Adrenal gland (tissue), 5 donors: ENCODE measurements at regions not wholly inside any gene's neighbourhood (a gene's known extent, or its start where the extent isn't known, plus 50 kb on each side); places are given as distances from the start of the nearest gene placed in this dataset.

Experiments used
- CTCF ChIP-seq, 6 experiments: fragments of 450-650 bp in 4 of 6; fragments of 200-600 bp in 2 of 6; sonication (generic) in 1 of 6; IDR thresholded peaks; 1 replicate in 5 of 6; 2 replicates in 1 of 6; pipeline versions ENCODE4 v1.5.1 to v1.8.0; 2016 to 2021; ENCODE audit warnings: antibody characterized with exemption in 6 of 6, mild to moderate bottlenecking in 2 of 6, moderate library complexity in 1 of 6
- POLR2A ChIP-seq, 2 donors: fragments of 450-650 bp; IDR thresholded peaks; one replicate each; pipeline ENCODE4 v1.6.1; 2017; ENCODE audit warnings: antibody characterized with exemption in 2 of 2, mild to moderate bottlenecking in 2 of 2, moderate library complexity in 1 of 2
- donor health status: DM: no; HTN: no; CAD: no.

DNA sequence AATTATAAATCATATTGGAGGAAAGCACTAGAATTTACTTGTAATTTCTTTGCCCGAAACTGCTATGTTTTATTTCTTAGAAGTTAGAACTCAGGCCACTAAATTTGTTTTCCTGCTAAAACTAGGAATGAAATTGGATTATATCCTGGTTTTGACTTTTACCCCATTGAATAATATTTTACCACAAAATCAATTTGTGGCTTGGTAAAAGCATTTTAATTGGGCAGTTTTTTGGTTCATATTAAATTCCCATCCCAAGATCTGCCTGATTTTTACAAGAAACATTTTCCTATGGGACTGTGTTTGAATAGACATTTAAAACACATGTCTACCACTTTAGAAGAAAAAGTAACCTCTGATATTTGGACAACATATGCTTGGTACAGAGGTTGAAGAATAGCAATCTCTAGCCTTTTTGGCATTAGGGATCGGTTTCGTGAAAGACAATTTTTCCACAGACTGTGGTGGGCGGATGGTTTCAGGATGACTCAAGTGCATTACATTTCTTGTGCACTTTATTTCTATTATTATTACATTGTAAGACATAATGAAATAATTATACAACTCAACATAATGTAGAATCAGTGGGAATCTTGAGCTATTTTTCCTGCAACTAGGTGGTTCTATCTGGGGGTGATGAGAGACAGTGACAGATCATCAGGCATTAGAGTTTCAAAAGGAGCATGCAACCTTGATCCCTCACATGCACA lies 565.6 kb downstream of the PRR16 start:
- TF ChIP-seq CTCF (IDR thresholded peaks at IDR 0.05) (no peak), POLR2A (IDR thresholded peaks at IDR 0.05) (no peak)
